Esophagus squamous epithelium (tissue), 5 donors: ENCODE measurements at regions not wholly inside any gene's neighbourhood (a gene's known extent, or its start where the extent isn't known, plus 50 kb on each side); places are given as distances from the start of the nearest gene placed in this dataset.
"Not testable (repeated sequence)": the region's sequence is repeated elsewhere in the genome, so short reads cannot be mapped to it uniquely, and the experiment has no call there.

Experiments used
- DNase-seq: peaks from one replicate; lab custom pipeline; 2025; lab: John Stamatoyannopoulos, UW
- H3K27ac ChIP-seq, 4 donors: fragments of 200-600 bp; sonication (generic); one replicate each; pipeline ENCODE4 v1.5.1; 2016 to 2019; ENCODE audit warnings: mild to moderate bottlenecking in 1 of 4
- H3K27me3 ChIP-seq, 4 donors: fragments of 200-600 bp; sonication (generic); 1 replicate in 3 of 4; 2 replicates in 1 of 4; pipeline versions ENCODE4 v1.5.1 to v1.6.0; 2017 to 2021; ENCODE audit warnings: antibody characterized with exemption in 1 of 4
- H3K36me3 ChIP-seq, 3 donors: fragments of 200-600 bp; sonication (generic); one replicate each; pipeline ENCODE4 v1.5.1; 2016 to 2019
- H3K4me1 ChIP-seq, 3 donors: fragments of 200-600 bp; sonication (generic); one replicate each; pipeline ENCODE4 v1.5.1; 2017 to 2019
- H3K4me3 ChIP-seq, 4 donors: fragments of 200-600 bp; sonication (generic); 1 replicate in 3 of 4; 2 replicates in 1 of 4; pipeline ENCODE4 v1.5.1; 2016 to 2019; ENCODE audit warnings: mild to moderate bottlenecking in 2 of 4, moderate library complexity in 1 of 4
- H3K9me3 ChIP-seq, 3 donors: fragments of 200-600 bp; sonication (generic); one replicate each; pipeline ENCODE4 v1.5.1; 2016 to 2019
- POLR2A ChIP-seq, 4 donors: fragments of 450-650 bp; IDR thresholded peaks; one replicate each; pipeline ENCODE4 v1.6.1; 2017; ENCODE audit warnings: antibody characterized with exemption in 4 of 4, mild to moderate bottlenecking in 4 of 4, moderate library complexity in 3 of 4
- WGBS, 2 donors: methylation state at CpG; one replicate each; pipeline ENCODE4 v1.1.5; 2018; 5-methylcytosine and 5-hydroxymethylcytosine counted together
- intact Hi-C: fragments of 100-400 bp; cut with DNase I; formaldehyde crosslinking; loops from one replicate; pipeline ENCODE4 v1.15.0; 2022
- TF ChIP-seq, protein P1 (sequence below), 6 experiments: fragments of 450-650 bp in 4 of 6; fragments of 200-600 bp in 2 of 6; sonication (generic) in 2 of 6; IDR thresholded peaks; one replicate each; pipeline ENCODE4 v1.5.1; 2016 to 2019; ENCODE audit warnings: antibody characterized with exemption in 6 of 6, mild to moderate bottlenecking in 4 of 6, moderate library complexity in 4 of 6
- donor health status: DM: yes; HTN: yes; CAD: no.

DNA sequence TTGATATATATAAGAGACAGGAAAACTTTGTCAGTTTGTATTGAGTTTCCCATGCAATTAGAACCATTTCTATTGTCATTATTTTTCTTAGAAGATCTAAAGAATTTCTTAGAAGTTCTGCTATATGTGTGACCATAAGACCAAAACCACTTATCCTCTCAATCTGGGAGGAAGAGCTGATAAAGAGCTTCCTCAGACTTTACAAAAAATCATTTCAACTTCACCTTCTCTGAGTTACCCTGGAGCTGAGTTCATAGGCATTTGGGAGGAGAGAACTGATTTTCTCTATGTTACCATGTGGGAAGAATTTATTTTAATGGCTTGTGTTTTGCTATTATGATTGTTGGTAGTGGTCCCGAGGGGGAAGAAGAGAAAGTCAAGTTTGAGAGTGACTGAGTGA lies 329.3 kb downstream of the GPD2 start:
- Histone ChIP-seq H3K9me3 (no peaks in the 10 kb centered on the region), H3K36me3 (no peaks in the 10 kb centered on the region), H3K4me1 (no peaks in the 10 kb centered on the region), H3K27ac (no peak overlapping the region), H3K4me3 (no peak overlapping the region), H3K27me3 (no peaks in the 10 kb centered on the region)
- no peak for DNase-seq
- no peak for TF ChIP-seq POLR2A (IDR thresholded peaks at IDR 0.05)
- TF ChIP-seq, protein P1, sequence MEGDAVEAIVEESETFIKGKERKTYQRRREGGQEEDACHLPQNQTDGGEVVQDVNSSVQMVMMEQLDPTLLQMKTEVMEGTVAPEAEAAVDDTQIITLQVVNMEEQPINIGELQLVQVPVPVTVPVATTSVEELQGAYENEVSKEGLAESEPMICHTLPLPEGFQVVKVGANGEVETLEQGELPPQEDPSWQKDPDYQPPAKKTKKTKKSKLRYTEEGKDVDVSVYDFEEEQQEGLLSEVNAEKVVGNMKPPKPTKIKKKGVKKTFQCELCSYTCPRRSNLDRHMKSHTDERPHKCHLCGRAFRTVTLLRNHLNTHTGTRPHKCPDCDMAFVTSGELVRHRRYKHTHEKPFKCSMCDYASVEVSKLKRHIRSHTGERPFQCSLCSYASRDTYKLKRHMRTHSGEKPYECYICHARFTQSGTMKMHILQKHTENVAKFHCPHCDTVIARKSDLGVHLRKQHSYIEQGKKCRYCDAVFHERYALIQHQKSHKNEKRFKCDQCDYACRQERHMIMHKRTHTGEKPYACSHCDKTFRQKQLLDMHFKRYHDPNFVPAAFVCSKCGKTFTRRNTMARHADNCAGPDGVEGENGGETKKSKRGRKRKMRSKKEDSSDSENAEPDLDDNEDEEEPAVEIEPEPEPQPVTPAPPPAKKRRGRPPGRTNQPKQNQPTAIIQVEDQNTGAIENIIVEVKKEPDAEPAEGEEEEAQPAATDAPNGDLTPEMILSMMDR (IDR thresholded peaks at IDR 0.05): no peak
- 50 to 60% methylated on average over 1 of the region's 1 CpG for WGBS, 2 donors
- intact Hi-C loops: no loop called here

DNA sequence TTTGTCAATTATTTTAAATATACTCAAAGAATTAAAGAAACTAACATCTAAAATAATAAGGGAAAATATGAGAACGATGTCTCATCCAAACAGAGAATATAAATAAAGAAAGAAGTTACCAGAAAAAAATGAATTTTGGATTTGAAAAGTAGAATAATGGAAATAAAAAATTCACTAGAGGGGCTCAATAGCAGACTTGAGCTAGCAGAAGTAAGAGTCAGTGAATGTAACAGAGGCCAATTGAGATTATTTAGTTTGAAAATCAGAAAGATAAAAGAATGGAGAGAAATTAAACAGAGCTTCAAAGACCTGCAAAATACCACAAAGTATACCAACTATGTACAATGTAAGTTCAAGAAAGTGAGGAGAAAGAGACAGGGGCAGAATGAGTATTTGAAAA lies 333.6 kb downstream of the GPD2 start:
- intact Hi-C loops: no loop called here

DNA sequence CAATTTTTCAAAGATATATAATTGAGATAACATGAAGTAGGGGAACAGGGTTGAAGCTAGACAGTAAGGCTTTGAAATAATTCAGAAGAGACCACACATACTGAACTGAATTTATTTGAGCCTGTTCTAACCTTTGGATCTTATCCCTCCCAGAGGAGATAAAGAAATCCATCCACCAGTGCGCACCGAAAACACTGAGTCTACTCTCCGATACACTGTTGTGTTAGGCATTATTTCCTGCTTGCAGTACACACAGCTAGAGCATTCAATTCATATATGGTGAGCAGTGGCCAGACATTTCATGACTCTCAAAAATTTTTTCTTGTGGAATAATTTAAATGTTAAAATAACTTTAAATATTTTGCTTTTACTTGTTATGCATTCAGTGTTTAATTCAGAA lies 342.7 kb downstream of the GPD2 start:
- Histone ChIP-seq H3K9me3 (no peaks in the 10 kb centered on the region), H3K27ac (no peak overlapping the region), H3K4me3 (no peak overlapping the region), H3K4me1 (no peaks in the 10 kb centered on the region), H3K27me3 (no peaks in the 10 kb centered on the region), H3K36me3 (no peaks in the 10 kb centered on the region)
- 95 to 96% methylated on average over 3 of the region's 3 CpGs for WGBS, 2 donors
- DNase-seq: no peak
- intact Hi-C loops: no loop called here
- TF ChIP-seq, protein P1 (IDR thresholded peaks at IDR 0.05): no peak
- TF ChIP-seq POLR2A (IDR thresholded peaks at IDR 0.05): no peak

More for the DNA sequence above, 333.6 kb downstream of the GPD2 start:
- Histone ChIP-seq H3K4me1 (no peaks in the 10 kb centered on the region), H3K9me3 (no peaks in the 10 kb centered on the region), H3K27me3 (no peaks in the 10 kb centered on the region), H3K4me3 (no peak overlapping the region), H3K27ac (no peak overlapping the region), H3K36me3 (no peaks in the 10 kb centered on the region)
- WGBS, 2 donors: 50 to 52% methylated on average over 1 of the region's 1 CpG
- DNase-seq: no peak
- TF ChIP-seq POLR2A (IDR thresholded peaks at IDR 0.05): no peak
- TF ChIP-seq, protein P1 (IDR thresholded peaks at IDR 0.05): no peak

DNA sequence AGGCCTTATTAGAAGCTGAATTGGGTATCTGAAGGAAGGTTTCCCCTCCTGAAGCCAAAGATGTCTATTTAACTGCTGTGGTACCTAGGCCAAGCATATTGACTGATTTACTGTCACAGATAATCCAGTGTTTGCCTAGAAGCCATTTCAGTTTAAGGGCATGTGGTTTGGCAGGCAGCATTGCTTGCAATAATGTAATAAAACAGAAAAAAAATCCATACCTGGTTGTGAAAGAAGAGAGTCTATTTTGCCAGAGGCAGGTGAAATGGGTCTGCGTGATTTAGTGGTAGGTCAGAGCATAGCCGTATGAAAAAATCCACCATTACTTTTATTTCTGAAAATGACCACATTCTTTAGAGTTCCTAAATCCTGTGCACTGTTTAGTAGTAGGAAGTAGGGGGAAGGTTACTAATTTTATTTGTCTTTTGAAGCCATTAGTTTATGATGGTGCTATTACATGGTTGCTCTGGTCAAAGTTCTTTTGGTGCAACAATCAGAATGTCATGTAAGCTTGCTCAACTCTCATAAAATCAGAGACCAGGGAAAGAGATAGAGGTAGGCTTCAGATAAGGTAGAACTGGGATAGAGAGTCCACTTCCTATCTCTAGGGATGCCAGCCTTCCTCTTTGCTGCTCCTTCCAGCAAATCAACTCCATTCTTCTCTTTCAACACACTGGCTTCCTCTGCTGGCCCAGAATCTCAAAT lies 343.4 kb downstream of the GPD2 start:
- no peak overlapping the region for H3K4me3 ChIP-seq
- H3K4me1 ChIP-seq: no peaks in the 10 kb centered on the region
- no peaks in the 10 kb centered on the region for H3K27me3 ChIP-seq
- no peaks in the 10 kb centered on the region for H3K36me3 ChIP-seq
- intact Hi-C loops: no loop called here
- no peak overlapping the region for H3K27ac ChIP-seq
- 90 to 97% methylated on average over 2 of the region's 2 CpGs for WGBS, 2 donors
- DNase-seq: no peak
- TF ChIP-seq POLR2A (IDR thresholded peaks at IDR 0.05): no peak
- TF ChIP-seq, protein P1 (IDR thresholded peaks at IDR 0.05): no peak
- no peaks in the 10 kb centered on the region for H3K9me3 ChIP-seq

DNA sequence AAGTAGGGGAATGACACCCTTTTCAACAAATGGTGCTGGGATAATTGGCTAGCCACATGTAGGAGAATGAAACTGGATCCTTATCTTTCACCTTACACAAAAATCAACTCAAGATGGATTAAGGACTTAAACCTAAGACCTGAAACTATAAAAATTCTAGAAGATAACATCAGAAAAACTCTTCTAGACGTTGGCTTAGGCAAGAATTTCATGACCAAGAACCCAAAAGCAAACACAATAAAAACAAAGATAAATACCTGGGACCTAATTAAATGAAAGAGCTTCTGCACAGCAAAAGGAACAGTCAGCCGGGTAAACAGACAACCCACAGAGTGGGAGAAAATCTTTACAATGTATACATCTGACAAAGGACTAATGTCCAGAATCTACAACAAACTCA lies 345.5 kb downstream of the GPD2 start:
- H3K9me3 ChIP-seq, H3K36me3 ChIP-seq, H3K4me1 ChIP-seq, DNase-seq, H3K27ac ChIP-seq, intact Hi-C loops, H3K4me3 ChIP-seq, H3K27me3 ChIP-seq: not testable (repeated sequence)
- WGBS, 2 donors: 37 to 54% methylated on average over 2 of the region's 2 CpGs
